SU-DHL-6 (cell line): ENCODE measurements at regions not wholly inside any gene's neighbourhood (a gene's known extent, or its start where the extent isn't known, plus 50 kb on each side); places are given as distances from the start of the nearest gene placed in this dataset.

ENCODE experiments used
- CTCF ChIP-seq: fragments of 200-600 bp; sonication (generic); IDR thresholded peaks from one replicate; pipeline ENCODE4 v1.5.1; 2017; ENCODE audit warnings: antibody characterized with exemption, mild to moderate bottlenecking, low read length, moderate library complexity; ENCODE audit not compliant: insufficient read depth, poor library complexity, severe bottlenecking
- EZH2phosphoT487 ChIP-seq: fragments of 200-600 bp; sonication (generic), shearing (Covaris generic); conservative IDR thresholded peaks from 2 replicates; pipeline ENCODE4 v1.6.1; 2018; ENCODE audit warnings: mild to moderate bottlenecking, antibody characterized with exemption, low read length, moderate library complexity, mixed read lengths

- no peak for TF ChIP-seq CTCF
- TF ChIP-seq EZH2phosphoT487 = no peak
Measured at GRCh38 chr5:97750576-97750975, 567.5 kb upstream of the RIOK2 start.
